Uterus (tissue), 3 donors: ENCODE measurements at regions not wholly inside any gene's neighbourhood (a gene's known extent, or its start where the extent isn't known, plus 50 kb on each side); places are given as distances from the start of the nearest gene placed in this dataset.

Source experiments
- DNase-seq, 2 donors: peaks; one replicate each; pipeline ENCODE4 v3.0.0-alpha.2; 2019 to 2020
- H3K27ac ChIP-seq, 2 donors: fragments of 200-600 bp; sonication (generic); 1 replicate in 1 of 2; 2 replicates in 1 of 2; pipeline ENCODE4 v1.5.1; 2016 to 2018
- H3K27me3 ChIP-seq, 2 donors: fragments of 200-600 bp; sonication (generic); one replicate each; pipeline ENCODE4 v1.5.1; 2018 to 2019; ENCODE audit warnings: control low read depth in 1 of 2
- H3K36me3 ChIP-seq, 2 donors: fragments of 200-600 bp; sonication (generic); one replicate each; pipeline ENCODE4 v1.5.1; 2019; ENCODE audit warnings: control low read depth in 1 of 2
- H3K4me1 ChIP-seq, 2 donors: fragments of 200-600 bp; sonication (generic); one replicate each; pipeline ENCODE4 v1.5.1; 2018 to 2019; ENCODE audit warnings: control low read depth in 1 of 2
- H3K4me3 ChIP-seq, 2 donors: fragments of 200-600 bp; sonication (generic); 1 replicate in 1 of 2; 2 replicates in 1 of 2; pipeline ENCODE4 v1.5.1; 2018 to 2019; ENCODE audit warnings: mild to moderate bottlenecking in 1 of 2
- H3K9me3 ChIP-seq, 2 donors: fragments of 200-600 bp; sonication (generic); one replicate each; pipeline ENCODE4 v1.5.1; 2019; ENCODE audit warnings: control low read depth in 1 of 2
- POLR2A ChIP-seq, 2 donors: fragments of 450-650 bp; IDR thresholded peaks; one replicate each; pipeline ENCODE4 v1.6.1; 2016; ENCODE audit warnings: antibody characterized with exemption in 2 of 2, mild to moderate bottlenecking in 1 of 2, moderate library complexity in 1 of 2
- intact Hi-C: fragments of 100-400 bp; cut with DNase I; formaldehyde crosslinking; loops from one replicate; pipeline ENCODE4 v1.15.1; 2023; ENCODE audit warnings: low total_unique reads
- TF ChIP-seq, protein P1 (sequence below), 4 experiments: fragments of 200-600 bp in 2 of 4; fragments of 450-650 bp in 2 of 4; sonication (generic) in 2 of 4; IDR thresholded peaks; one replicate each; pipeline ENCODE4 v1.5.1; 2016 to 2019; ENCODE audit warnings: antibody characterized with exemption in 4 of 4, mild to moderate bottlenecking in 2 of 4, moderate library complexity in 1 of 4
- donor health status: DM: yes; HTN: yes; CAD: no.

DNA sequence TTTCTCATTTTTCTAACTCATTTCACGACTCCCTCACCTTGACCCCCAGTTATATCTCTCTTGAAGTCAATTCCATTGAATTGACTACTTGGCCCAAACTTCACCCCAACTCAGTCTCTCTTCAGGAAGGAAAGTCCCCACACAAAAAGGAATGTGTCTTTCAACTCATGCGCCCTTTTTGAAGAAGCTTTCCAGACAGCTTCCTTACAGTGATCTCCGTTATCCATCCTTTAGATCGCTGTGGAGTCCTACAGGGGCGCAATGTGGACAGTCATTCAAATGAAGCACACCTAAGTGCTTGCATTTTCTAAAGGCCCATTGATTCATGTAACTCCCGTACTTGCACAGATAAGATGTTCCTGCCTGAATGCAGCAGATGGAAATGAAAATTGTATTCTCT lies 101.1 kb upstream of the VPREB1 start:
- H3K36me3 ChIP-seq, result no peaks in the 10 kb centered on the region
- H3K4me1 ChIP-seq, result no peaks in the 10 kb centered on the region
- peaks cover 0 to 12% of the 10 kb centered on the region in 2 donors for H3K27me3 ChIP-seq
- no peak overlapping the region for H3K4me3 ChIP-seq
- DNase-seq, result no peak
- TF ChIP-seq POLR2A (IDR thresholded peaks at IDR 0.05), result no peak
- TF ChIP-seq, protein P1, sequence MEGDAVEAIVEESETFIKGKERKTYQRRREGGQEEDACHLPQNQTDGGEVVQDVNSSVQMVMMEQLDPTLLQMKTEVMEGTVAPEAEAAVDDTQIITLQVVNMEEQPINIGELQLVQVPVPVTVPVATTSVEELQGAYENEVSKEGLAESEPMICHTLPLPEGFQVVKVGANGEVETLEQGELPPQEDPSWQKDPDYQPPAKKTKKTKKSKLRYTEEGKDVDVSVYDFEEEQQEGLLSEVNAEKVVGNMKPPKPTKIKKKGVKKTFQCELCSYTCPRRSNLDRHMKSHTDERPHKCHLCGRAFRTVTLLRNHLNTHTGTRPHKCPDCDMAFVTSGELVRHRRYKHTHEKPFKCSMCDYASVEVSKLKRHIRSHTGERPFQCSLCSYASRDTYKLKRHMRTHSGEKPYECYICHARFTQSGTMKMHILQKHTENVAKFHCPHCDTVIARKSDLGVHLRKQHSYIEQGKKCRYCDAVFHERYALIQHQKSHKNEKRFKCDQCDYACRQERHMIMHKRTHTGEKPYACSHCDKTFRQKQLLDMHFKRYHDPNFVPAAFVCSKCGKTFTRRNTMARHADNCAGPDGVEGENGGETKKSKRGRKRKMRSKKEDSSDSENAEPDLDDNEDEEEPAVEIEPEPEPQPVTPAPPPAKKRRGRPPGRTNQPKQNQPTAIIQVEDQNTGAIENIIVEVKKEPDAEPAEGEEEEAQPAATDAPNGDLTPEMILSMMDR (IDR thresholded peaks at IDR 0.05), result no peak
- intact Hi-C loops, result no loop called here
- H3K27ac ChIP-seq, result no peak overlapping the region
- no peaks in the 10 kb centered on the region for H3K9me3 ChIP-seq

DNA sequence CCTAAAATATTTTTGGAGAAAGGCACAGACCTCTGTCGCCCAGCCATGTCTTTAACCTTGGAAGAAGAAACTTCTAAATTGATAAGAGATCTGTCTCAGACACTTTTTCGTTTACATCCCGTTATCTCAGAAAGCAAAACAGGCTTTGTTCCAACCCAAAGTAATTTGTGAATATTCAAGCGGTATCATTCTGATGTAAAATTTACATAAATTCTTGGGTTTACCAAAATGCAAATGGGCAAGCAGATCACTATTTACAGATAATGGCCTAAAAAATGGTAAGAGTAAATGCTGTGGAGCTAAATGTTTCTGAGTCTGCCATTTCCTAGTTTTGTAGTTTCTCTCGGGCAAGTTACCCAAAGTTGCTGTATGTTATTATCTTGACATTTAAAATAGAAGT lies 101.9 kb upstream of the VPREB1 start:
- no peaks in the 10 kb centered on the region for H3K9me3 ChIP-seq
- TF ChIP-seq, protein P1 (IDR thresholded peaks at IDR 0.05), result no peak
- intact Hi-C loops, result no loop called here
- H3K4me1 ChIP-seq, result no peaks in the 10 kb centered on the region
- H3K27me3 ChIP-seq, result peaks cover 0 to 8% of the 10 kb centered on the region in 2 donors
- DNase-seq, result no peak
- no peak overlapping the region for H3K4me3 ChIP-seq
- no peaks in the 10 kb centered on the region for H3K36me3 ChIP-seq
- H3K27ac ChIP-seq, result no peak overlapping the region

DNA sequence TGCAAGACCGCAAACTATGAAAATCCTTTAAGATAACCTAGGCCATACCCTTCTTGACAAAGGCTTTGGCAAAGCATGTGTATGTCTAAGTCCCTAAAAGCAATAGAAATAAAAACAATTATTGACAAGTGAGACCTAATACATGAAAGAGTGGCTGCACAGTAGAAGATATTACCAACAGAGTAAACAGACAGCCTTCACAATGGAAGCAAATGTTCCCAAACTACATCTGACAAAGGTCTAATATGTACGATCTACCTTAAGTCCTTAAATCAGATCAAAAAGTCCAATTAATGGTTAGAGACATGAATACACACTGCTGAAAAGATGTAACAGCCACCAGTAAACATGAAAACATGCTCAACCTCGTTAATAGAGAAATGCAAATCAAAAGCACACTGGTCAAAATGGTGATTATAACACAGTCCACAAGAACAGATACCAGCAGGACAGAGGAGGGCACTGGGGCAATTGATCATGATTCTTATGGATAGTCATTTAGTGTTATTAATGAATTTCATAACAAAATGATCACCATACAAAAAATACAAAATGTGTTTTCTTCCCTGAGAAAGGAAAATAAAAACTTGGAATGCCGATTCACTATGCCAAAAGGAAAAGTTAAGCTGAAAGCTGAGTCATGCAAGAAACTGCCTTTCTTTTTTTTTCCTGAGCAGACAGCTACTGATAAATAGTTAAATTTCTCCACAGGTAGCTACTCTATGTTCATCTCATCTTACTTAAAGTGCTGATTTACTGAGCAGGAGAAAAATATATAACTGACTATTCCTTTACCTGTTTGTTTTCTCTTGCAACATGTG lies 102.6 kb upstream of the VPREB1 start:
- Histone ChIP-seq H3K9me3 (no peaks in the 10 kb centered on the region), H3K4me3 (no peak overlapping the region), H3K27me3 (peaks cover 0 to 5% of the 10 kb centered on the region in 2 donors), H3K4me1 (no peaks in the 10 kb centered on the region), H3K27ac (no peak overlapping the region), H3K36me3 (no peaks in the 10 kb centered on the region)
- intact Hi-C loops, result no loop called here
- TF ChIP-seq, protein P1 (IDR thresholded peaks at IDR 0.05), result no peak
- no peak for TF ChIP-seq POLR2A (IDR thresholded peaks at IDR 0.05)
- no peak for DNase-seq

DNA sequence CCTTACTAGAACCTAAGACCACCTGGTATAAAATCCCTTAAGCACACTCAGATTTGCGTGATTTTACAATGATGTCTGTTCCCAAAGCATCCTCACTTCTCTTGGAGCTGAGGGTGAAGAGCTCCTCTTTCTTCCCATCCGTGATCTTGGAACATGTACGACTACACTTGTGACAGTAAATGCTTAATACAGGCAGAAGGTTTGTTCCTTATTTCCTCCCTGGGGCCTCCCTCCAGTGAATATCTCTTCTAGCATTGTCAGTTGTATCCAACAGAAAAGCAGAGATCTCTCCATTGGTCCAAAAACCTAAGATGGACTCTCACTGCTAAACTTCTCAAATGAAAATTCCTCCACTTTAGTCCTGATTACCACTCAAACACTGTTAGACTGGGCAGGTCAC lies 103.6 kb upstream of the VPREB1 start:
- Histone ChIP-seq H3K27ac (no peak overlapping the region), H3K9me3 (no peaks in the 10 kb centered on the region), H3K27me3 (no peaks in the 10 kb centered on the region), H3K4me1 (no peaks in the 10 kb centered on the region), H3K4me3 (no peak overlapping the region), H3K36me3 (no peaks in the 10 kb centered on the region)
- DNase-seq, result no peak
- TF ChIP-seq POLR2A (IDR thresholded peaks at IDR 0.05), result no peak
- TF ChIP-seq, protein P1 (IDR thresholded peaks at IDR 0.05), result no peak
- intact Hi-C loops, result no loop called here

DNA sequence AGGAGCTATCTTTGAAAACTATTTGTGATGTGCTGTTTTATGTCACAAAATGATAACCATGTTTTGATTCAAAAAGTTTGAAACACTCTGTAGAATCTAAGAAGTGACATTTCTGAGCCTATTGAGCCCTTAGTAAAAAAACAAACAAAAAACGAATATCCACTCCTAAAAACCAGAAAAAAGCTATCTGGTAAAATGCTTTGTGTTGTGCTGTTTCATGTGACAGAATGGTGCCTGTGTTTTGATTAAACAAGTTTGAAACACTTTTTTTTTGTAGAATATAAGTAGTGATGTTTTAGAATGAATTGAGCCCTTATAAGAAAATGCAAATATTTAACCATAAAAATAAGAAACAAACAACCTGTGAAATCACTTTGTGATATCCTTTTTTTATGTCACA lies 105.2 kb upstream of the VPREB1 start:
- Histone ChIP-seq H3K27ac (no peak overlapping the region), H3K4me1 (no peaks in the 10 kb centered on the region), H3K27me3 (peaks cover 0 to 3% of the 10 kb centered on the region in 2 donors), H3K36me3 (no peaks in the 10 kb centered on the region), H3K4me3 (no peak overlapping the region), H3K9me3 (no peaks in the 10 kb centered on the region)
- no peak for TF ChIP-seq POLR2A (IDR thresholded peaks at IDR 0.05)
- TF ChIP-seq, protein P1 (IDR thresholded peaks at IDR 0.05), result no peak
- intact Hi-C loops, result no loop called here
- DNase-seq, result no peak
